GM06990 (cell line): ENCODE measurements at regions not wholly inside any gene's neighbourhood (a gene's known extent, or its start where the extent isn't known, plus 50 kb on each side); places are given as distances from the start of the nearest gene placed in this dataset.

ENCODE experiments used
- DNase-seq: peaks from one replicate; pipeline ENCODE4 v3.0.0-alpha.2; 2011; ENCODE audit not compliant: insufficient read length; ENCODE audit errors: extremely low read depth
- H3K27me3 ChIP-seq: replicated peaks from 2 replicates; pipeline ENCODE4 v1.6.0; 2011; ENCODE audit warnings: low read length; ENCODE audit not compliant: control insufficient read depth, insufficient read depth
- H3K36me3 ChIP-seq: 2 replicates; pipeline ENCODE4 v1.5.1; 2011; ENCODE audit warnings: low read length; ENCODE audit not compliant: control insufficient read depth, insufficient read depth
- H3K4me3 ChIP-seq: replicated peaks from 2 replicates; pipeline ENCODE4 v1.5.1; 2011; ENCODE audit warnings: low read depth, mild to moderate bottlenecking, control low read depth, low read length
- CTCF ChIP-seq: IDR thresholded peaks from 2 replicates; pipeline ENCODE4 v1.5.1; 2011; ENCODE audit warnings: low read length, control low read depth, mild to moderate bottlenecking, inconsistent platforms; ENCODE audit not compliant: insufficient read depth, poor library complexity, severe bottlenecking

- H3K27me3 ChIP-seq: no peaks in the 10 kb centered on the region
- DNase-seq: no peak
- no peak overlapping the region for H3K4me3 ChIP-seq
- TF ChIP-seq CTCF: no peak
- no peaks in the 10 kb centered on the region for H3K36me3 ChIP-seq
Observed at GRCh38 chr1:218592688-218593087, 247.6 kb downstream of the TGFB2 start.

GRCh38 chr1:218600968-218601367 is 255.8 kb downstream of the TGFB2 start:
- H3K36me3 ChIP-seq: no peaks in the 10 kb centered on the region
- H3K27me3 ChIP-seq: no peaks in the 10 kb centered on the region
- DNase-seq: no peak
- TF ChIP-seq CTCF: no peak
- H3K4me3 ChIP-seq: no peak overlapping the region

- no peak overlapping the region for H3K4me3 ChIP-seq
- no peak for TF ChIP-seq CTCF
- no peaks in the 10 kb centered on the region for H3K36me3 ChIP-seq
- H3K27me3 ChIP-seq: no peaks in the 10 kb centered on the region
- DNase-seq: no peak
Observed at GRCh38 chr1:218604217-218604616, 259.1 kb downstream of the TGFB2 start.

- Histone ChIP-seq H3K4me3 (no peak overlapping the region), H3K27me3 (no peaks in the 10 kb centered on the region), H3K36me3 (no peaks in the 10 kb centered on the region)
- no peak for DNase-seq
- TF ChIP-seq CTCF: no peak
Observed at GRCh38 chr1:218611916-218612585, 266.9 kb downstream of the TGFB2 start.

- no peak for TF ChIP-seq CTCF
- no peaks in the 10 kb centered on the region for H3K36me3 ChIP-seq
- no peak overlapping the region for H3K4me3 ChIP-seq
- H3K27me3 ChIP-seq: no peaks in the 10 kb centered on the region
- DNase-seq: no peak
Observed at GRCh38 chr1:218613105-218613504, 268.0 kb downstream of the TGFB2 start.

- no peak for TF ChIP-seq CTCF
- Histone ChIP-seq H3K36me3 (no peaks in the 10 kb centered on the region), H3K27me3 (no peaks in the 10 kb centered on the region), H3K4me3 (no peak overlapping the region)
- DNase-seq: no peak
Observed at GRCh38 chr1:218614031-218614430, 268.9 kb downstream of the TGFB2 start.
